ENCODE measurements at regions not wholly inside any gene's neighbourhood (a gene's known extent, or its start where the extent isn't known, plus 50 kb on each side); places are given as distances from the start of the nearest gene placed in this dataset.

GRCh38 chr2:15806801-15807417 lies 133.4 kb upstream of the MYCN start:
- no peak for TF ChIP-seq POLR2AphosphoS5 (IDR thresholded peaks at IDR 0.05)
- TF ChIP-seq, protein P1, sequence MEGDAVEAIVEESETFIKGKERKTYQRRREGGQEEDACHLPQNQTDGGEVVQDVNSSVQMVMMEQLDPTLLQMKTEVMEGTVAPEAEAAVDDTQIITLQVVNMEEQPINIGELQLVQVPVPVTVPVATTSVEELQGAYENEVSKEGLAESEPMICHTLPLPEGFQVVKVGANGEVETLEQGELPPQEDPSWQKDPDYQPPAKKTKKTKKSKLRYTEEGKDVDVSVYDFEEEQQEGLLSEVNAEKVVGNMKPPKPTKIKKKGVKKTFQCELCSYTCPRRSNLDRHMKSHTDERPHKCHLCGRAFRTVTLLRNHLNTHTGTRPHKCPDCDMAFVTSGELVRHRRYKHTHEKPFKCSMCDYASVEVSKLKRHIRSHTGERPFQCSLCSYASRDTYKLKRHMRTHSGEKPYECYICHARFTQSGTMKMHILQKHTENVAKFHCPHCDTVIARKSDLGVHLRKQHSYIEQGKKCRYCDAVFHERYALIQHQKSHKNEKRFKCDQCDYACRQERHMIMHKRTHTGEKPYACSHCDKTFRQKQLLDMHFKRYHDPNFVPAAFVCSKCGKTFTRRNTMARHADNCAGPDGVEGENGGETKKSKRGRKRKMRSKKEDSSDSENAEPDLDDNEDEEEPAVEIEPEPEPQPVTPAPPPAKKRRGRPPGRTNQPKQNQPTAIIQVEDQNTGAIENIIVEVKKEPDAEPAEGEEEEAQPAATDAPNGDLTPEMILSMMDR (IDR thresholded peaks at IDR 0.05): no peak
